GM23338 (cell line): ENCODE measurements at regions not wholly inside any gene's neighbourhood (a gene's known extent, or its start where the extent isn't known, plus 50 kb on each side); places are given as distances from the start of the nearest gene placed in this dataset.

ENCODE experiments used
- CREB1 ChIP-seq: fragments of 250-450 bp; sonication (Bioruptor Pico); IDR thresholded peaks from 2 replicates; pipeline ENCODE4 v1.5.0; 2020; ENCODE audit warnings: low read depth, mild to moderate bottlenecking, moderate library complexity
- EZH2 ChIP-seq: fragments of 200-600 bp; sonication (generic); IDR thresholded peaks from one replicate; pipeline ENCODE4 v1.8.0; 2017; ENCODE audit warnings: antibody characterized with exemption, mild to moderate bottlenecking, low read depth; ENCODE audit not compliant: unreplicated experiment
- NANOG ChIP-seq: IDR thresholded peaks from 2 replicates; pipeline ENCODE4 v1.6.1; 2016; ENCODE audit warnings: antibody characterized with exemption, borderline replicate concordance
- POLR2AphosphoS5 ChIP-seq: IDR thresholded peaks from 2 replicates; pipeline ENCODE4 v1.6.1; 2016; ENCODE audit warnings: antibody characterized with exemption, low read depth
- TF ChIP-seq, protein P1 (sequence below), 2 experiments: fragments of 200-600 bp in 1 of 2; sonication (generic) in 1 of 2; conservative IDR thresholded peaks; 2 replicates each; pipeline versions ENCODE4 v1.5.1 to v1.6.1; 2016 to 2017; ENCODE audit warnings: antibody characterized with exemption in 2 of 2, low read depth in 2 of 2, mild to moderate bottlenecking in 2 of 2, moderate library complexity in 1 of 2
- TF ChIP-seq, protein P2 (sequence below): IDR thresholded peaks from one replicate; pipeline ENCODE4 v1.6.1; 2018; ENCODE audit warnings: antibody characterized with exemption; ENCODE audit not compliant: unreplicated experiment
- TF ChIP-seq, protein P3 (sequence below): IDR thresholded peaks from 2 replicates; pipeline ENCODE4 v1.6.1; 2016; ENCODE audit warnings: antibody characterized with exemption

DNA sequence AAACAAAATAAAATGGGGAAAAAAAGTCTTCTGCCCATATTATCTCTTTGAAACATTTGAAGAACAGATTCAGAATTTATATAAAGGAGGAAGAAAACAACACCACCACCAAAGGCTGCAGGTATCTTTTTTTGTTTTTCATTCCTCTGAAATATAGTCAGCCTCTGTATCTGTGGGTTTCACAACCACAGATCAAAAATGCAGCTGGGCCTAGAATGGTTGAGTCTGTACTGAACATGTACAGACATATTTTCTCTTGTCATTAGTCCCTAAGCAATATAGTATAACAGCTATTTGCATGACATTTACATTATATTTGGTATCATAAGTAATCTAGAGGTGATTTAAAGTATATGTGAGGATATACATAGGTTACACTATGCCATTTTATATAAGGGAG, 559.7 kb upstream of the LRRN3 start:
- TF ChIP-seq POLR2AphosphoS5 (no peak), EZH2 (no peak), NANOG (no peak), CREB1 (CRISPR knock-in tag) (no peak)
- TF ChIP-seq, protein P1, sequence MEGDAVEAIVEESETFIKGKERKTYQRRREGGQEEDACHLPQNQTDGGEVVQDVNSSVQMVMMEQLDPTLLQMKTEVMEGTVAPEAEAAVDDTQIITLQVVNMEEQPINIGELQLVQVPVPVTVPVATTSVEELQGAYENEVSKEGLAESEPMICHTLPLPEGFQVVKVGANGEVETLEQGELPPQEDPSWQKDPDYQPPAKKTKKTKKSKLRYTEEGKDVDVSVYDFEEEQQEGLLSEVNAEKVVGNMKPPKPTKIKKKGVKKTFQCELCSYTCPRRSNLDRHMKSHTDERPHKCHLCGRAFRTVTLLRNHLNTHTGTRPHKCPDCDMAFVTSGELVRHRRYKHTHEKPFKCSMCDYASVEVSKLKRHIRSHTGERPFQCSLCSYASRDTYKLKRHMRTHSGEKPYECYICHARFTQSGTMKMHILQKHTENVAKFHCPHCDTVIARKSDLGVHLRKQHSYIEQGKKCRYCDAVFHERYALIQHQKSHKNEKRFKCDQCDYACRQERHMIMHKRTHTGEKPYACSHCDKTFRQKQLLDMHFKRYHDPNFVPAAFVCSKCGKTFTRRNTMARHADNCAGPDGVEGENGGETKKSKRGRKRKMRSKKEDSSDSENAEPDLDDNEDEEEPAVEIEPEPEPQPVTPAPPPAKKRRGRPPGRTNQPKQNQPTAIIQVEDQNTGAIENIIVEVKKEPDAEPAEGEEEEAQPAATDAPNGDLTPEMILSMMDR (conservative IDR thresholded peaks at IDR 0.05; ENCODE audit: low read depth in 2 of 2) = no peak
- TF ChIP-seq, protein P2, sequence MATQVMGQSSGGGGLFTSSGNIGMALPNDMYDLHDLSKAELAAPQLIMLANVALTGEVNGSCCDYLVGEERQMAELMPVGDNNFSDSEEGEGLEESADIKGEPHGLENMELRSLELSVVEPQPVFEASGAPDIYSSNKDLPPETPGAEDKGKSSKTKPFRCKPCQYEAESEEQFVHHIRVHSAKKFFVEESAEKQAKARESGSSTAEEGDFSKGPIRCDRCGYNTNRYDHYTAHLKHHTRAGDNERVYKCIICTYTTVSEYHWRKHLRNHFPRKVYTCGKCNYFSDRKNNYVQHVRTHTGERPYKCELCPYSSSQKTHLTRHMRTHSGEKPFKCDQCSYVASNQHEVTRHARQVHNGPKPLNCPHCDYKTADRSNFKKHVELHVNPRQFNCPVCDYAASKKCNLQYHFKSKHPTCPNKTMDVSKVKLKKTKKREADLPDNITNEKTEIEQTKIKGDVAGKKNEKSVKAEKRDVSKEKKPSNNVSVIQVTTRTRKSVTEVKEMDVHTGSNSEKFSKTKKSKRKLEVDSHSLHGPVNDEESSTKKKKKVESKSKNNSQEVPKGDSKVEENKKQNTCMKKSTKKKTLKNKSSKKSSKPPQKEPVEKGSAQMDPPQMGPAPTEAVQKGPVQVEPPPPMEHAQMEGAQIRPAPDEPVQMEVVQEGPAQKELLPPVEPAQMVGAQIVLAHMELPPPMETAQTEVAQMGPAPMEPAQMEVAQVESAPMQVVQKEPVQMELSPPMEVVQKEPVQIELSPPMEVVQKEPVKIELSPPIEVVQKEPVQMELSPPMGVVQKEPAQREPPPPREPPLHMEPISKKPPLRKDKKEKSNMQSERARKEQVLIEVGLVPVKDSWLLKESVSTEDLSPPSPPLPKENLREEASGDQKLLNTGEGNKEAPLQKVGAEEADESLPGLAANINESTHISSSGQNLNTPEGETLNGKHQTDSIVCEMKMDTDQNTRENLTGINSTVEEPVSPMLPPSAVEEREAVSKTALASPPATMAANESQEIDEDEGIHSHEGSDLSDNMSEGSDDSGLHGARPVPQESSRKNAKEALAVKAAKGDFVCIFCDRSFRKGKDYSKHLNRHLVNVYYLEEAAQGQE = no peak
- TF ChIP-seq, protein P3, sequence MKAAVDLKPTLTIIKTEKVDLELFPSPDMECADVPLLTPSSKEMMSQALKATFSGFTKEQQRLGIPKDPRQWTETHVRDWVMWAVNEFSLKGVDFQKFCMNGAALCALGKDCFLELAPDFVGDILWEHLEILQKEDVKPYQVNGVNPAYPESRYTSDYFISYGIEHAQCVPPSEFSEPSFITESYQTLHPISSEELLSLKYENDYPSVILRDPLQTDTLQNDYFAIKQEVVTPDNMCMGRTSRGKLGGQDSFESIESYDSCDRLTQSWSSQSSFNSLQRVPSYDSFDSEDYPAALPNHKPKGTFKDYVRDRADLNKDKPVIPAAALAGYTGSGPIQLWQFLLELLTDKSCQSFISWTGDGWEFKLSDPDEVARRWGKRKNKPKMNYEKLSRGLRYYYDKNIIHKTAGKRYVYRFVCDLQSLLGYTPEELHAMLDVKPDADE = no peak
